Fibroblast of peridontal ligament (primary cell): ENCODE measurements at regions not wholly inside any gene's neighbourhood (a gene's known extent, or its start where the extent isn't known, plus 50 kb on each side); places are given as distances from the start of the nearest gene placed in this dataset.

Experiments
- DNase-seq: peaks from one replicate; pipeline ENCODE4 v3.0.0-alpha.2; 2010; ENCODE audit errors: extremely low read depth

- no peak for DNase-seq
Observed at GRCh38 chr12:127075981-127076380, 1191.0 kb upstream of the TMEM132C start.

GRCh38 chr12:127077262-127078045 lies 1189.5 kb upstream of the TMEM132C start:
- DNase-seq, result no peak

- DNase-seq, result peak; percentile 26
Observed at GRCh38 chr12:127078577-127079350, 1188.2 kb upstream of the TMEM132C start.

GRCh38 chr12:127079636-127080035 lies 1187.3 kb upstream of the TMEM132C start:
- no peak for DNase-seq

- DNase-seq, result no peak
Observed at GRCh38 chr12:127081058-127081457, 1185.9 kb upstream of the TMEM132C start.

- DNase-seq, result peak; percentile 90
Observed at GRCh38 chr12:127083008-127083949, 1183.7 kb upstream of the TMEM132C start.

- peak; percentile 44 for DNase-seq
Observed at GRCh38 chr12:127101076-127101475, 1165.9 kb upstream of the TMEM132C start.

GRCh38 chr12:127106041-127106440 lies 1160.9 kb upstream of the TMEM132C start:
- DNase-seq, result no peak

- DNase-seq, result no peak
Observed at GRCh38 chr12:127106697-127107096, 1160.3 kb upstream of the TMEM132C start.

- no peak for DNase-seq
Observed at GRCh38 chr12:127107744-127108143, 1159.2 kb upstream of the TMEM132C start.

- peak; percentile 80 for DNase-seq
Observed at GRCh38 chr12:127108360-127109215, 1158.4 kb upstream of the TMEM132C start.

- no peak for DNase-seq
Observed at GRCh38 chr12:127113945-127114344, 1153.0 kb upstream of the TMEM132C start.

GRCh38 chr12:127115468-127116035 lies 1151.4 kb upstream of the TMEM132C start:
- no peak for DNase-seq

GRCh38 chr12:127118251-127118650 lies 1148.7 kb upstream of the TMEM132C start:
- no peak for DNase-seq

- no peak for DNase-seq
Observed at GRCh38 chr12:127119600-127120140, 1147.3 kb upstream of the TMEM132C start.

GRCh38 chr12:127120851-127121250 lies 1146.1 kb upstream of the TMEM132C start:
- DNase-seq, result no peak

- DNase-seq, result no peak
Observed at GRCh38 chr12:127121494-127122084, 1145.4 kb upstream of the TMEM132C start.

- peak; percentile 62 for DNase-seq
Observed at GRCh38 chr12:127125607-127126259, 1141.2 kb upstream of the TMEM132C start.

GRCh38 chr12:127126260-127126628 lies 1140.7 kb upstream of the TMEM132C start:
- DNase-seq, result no peak
